ENCODE measurements at regions not wholly inside any gene's neighbourhood (a gene's known extent, or its start where the extent isn't known, plus 50 kb on each side); places are given as distances from the start of the nearest gene placed in this dataset.

GRCh38 chr12:132389526-132390286 is 60.3 kb upstream of the GALNT9 start:
- Histone ChIP-seq H3K4me1 (ENCODE audit: control insufficient read depth, extremely low read depth, insufficient read depth, low read length) (no peaks in the 10 kb centered on the region), H4K20me1 (ENCODE audit: control insufficient read depth, extremely low read depth, insufficient read depth, low read length) (no peaks in the 10 kb centered on the region), H3K27ac (ENCODE audit: control insufficient read depth, insufficient read depth, low read length) (no peak overlapping the region), H2AFZ (ENCODE audit: control insufficient read depth, low read length) (no peak overlapping the region), H3K4me2 (ENCODE audit: control insufficient read depth, extremely low read depth, insufficient read depth, low read depth, low read length) (no peak overlapping the region), H3K4me3 (ENCODE audit: control insufficient read depth in 2 of 3, extremely low read depth in 1 of 3, insufficient read depth in 2 of 3, low read depth in 1 of 3, low read length in 3 of 3) (no peak overlapping the region), H3K9ac (ENCODE audit: control insufficient read depth, extremely low read depth, insufficient read depth, low read length) (no peak overlapping the region), H3K36me3 (ENCODE audit: control insufficient read depth in 2 of 2, extremely low read depth in 1 of 2, insufficient read depth in 2 of 2, low read length in 2 of 2) (no peaks in the 10 kb centered on the region), H3K9me3 (ENCODE audit: control insufficient read depth, low read depth, low read length) (peaks cover 9% of the 10 kb centered on the region), H3K79me2 (ENCODE audit: control insufficient read depth, insufficient read depth, low read length) (no peaks in the 10 kb centered on the region), H3K9me1 (ENCODE audit: control insufficient read depth, extremely low read depth, insufficient read depth, low read length) (no peaks in the 10 kb centered on the region), H3K27me3 (ENCODE audit: control insufficient read depth, extremely low read depth, insufficient read depth, low read length) (peaks cover 46% of the 10 kb centered on the region)
- TF ChIP-seq EZH2 (IDR thresholded peaks at IDR 0.05; ENCODE audit: low read length) (no peak), CTCF (optimal IDR thresholded peaks at IDR 0.05 in 1 of 3, IDR thresholded peaks at IDR 0.05 in 1 of 3, conservative IDR thresholded peaks at IDR 0.05 in 1 of 3; ENCODE audit: extremely low read depth in 1 of 3, insufficient read depth in 2 of 3, low read length in 3 of 3) (no peak)
- dilution Hi-C loops (cut with MboI; ENCODE audit: extremely low pct_ligation_motif_present, low sequenced_read_pairs): no loop called here
- DNase-seq (ENCODE audit: low read depth, low spot score) (no peak), FAIRE-seq (no peak)

- dilution Hi-C loops (cut with MboI; ENCODE audit: extremely low pct_ligation_motif_present, low sequenced_read_pairs): no loop called here
- no peak for TF ChIP-seq EZH2 (IDR thresholded peaks at IDR 0.05; ENCODE audit: low read length)
- no peak for TF ChIP-seq CTCF (optimal IDR thresholded peaks at IDR 0.05 in 1 of 3, IDR thresholded peaks at IDR 0.05 in 1 of 3, conservative IDR thresholded peaks at IDR 0.05 in 1 of 3; ENCODE audit: extremely low read depth in 1 of 3, insufficient read depth in 2 of 3, low read length in 3 of 3)
- no peak overlapping the region for H2AFZ ChIP-seq (ENCODE audit: control insufficient read depth, low read length)
Observed at GRCh38 chr12:132389026-132389425, 59.6 kb upstream of the GALNT9 start.

More at GRCh38 chr12:132389026-132389425, 59.6 kb upstream of the GALNT9 start:
- no peaks in the 10 kb centered on the region for H4K20me1 ChIP-seq (ENCODE audit: control insufficient read depth, extremely low read depth, insufficient read depth, low read length)
- H3K36me3 ChIP-seq (ENCODE audit: control insufficient read depth in 2 of 2, extremely low read depth in 1 of 2, insufficient read depth in 2 of 2, low read length in 2 of 2): no peaks in the 10 kb centered on the region
- H3K9me1 ChIP-seq (ENCODE audit: control insufficient read depth, extremely low read depth, insufficient read depth, low read length): no peaks in the 10 kb centered on the region
- H3K27ac ChIP-seq (ENCODE audit: control insufficient read depth, insufficient read depth, low read length): no peak overlapping the region
- H3K9ac ChIP-seq (ENCODE audit: control insufficient read depth, extremely low read depth, insufficient read depth, low read length): no peak overlapping the region
- no peaks in the 10 kb centered on the region for H3K79me2 ChIP-seq (ENCODE audit: control insufficient read depth, insufficient read depth, low read length)
- peaks cover 3% of the 10 kb centered on the region for H3K9me3 ChIP-seq (ENCODE audit: control insufficient read depth, low read depth, low read length)
- FAIRE-seq: no peak
- no peak overlapping the region for H3K4me3 ChIP-seq (ENCODE audit: control insufficient read depth in 2 of 3, extremely low read depth in 1 of 3, insufficient read depth in 2 of 3, low read depth in 1 of 3, low read length in 3 of 3)
- no peak overlapping the region for H3K4me2 ChIP-seq (ENCODE audit: control insufficient read depth, extremely low read depth, insufficient read depth, low read depth, low read length)
- no peaks in the 10 kb centered on the region for H3K4me1 ChIP-seq (ENCODE audit: control insufficient read depth, extremely low read depth, insufficient read depth, low read length)
- peaks cover 47% of the 10 kb centered on the region for H3K27me3 ChIP-seq (ENCODE audit: control insufficient read depth, extremely low read depth, insufficient read depth, low read length)
- no peak for DNase-seq (ENCODE audit: low read depth, low spot score)

Measured in keratinocyte (primary cell).